Naive thymus-derived CD8-positive, alpha-beta T cell (primary cell): ENCODE measurements at regions not wholly inside any gene's neighbourhood (a gene's known extent, or its start where the extent isn't known, plus 50 kb on each side); places are given as distances from the start of the nearest gene placed in this dataset.

Experiments
- ATAC-seq, 2 donors: fragments of 150-1000 bp; cut with Tn5 transposase in 1 of 2; sonication (Bioruptor Pico), chemical (Tn5 transposase) in 1 of 2; 1 replicate in 1 of 2; 2 replicates in 1 of 2; pipeline ENCODE4 v1.10.0; 2021; ENCODE audit warnings: mild to moderate bottlenecking in 2 of 2, moderate library complexity in 2 of 2
- POLR2A ChIA-PET: fragments of 350-600 bp; sonication (Branson Sonifier 250); formaldehyde crosslinking; loops from one replicate; lab custom pipeline; 2021; ENCODE audit warnings: antibody characterized with exemption; lab: Charles Lee
- DNase-seq, 10 donors: peaks; one replicate each; pipeline versions ENCODE4 v3.0.0 to v3.0.0-alpha.2; 2020 to 2022
- H3K27ac Mint-ChIP-seq, 10 donors: one replicate each; pipeline ENCODE4 v1.8.0; 2020 to 2022; ENCODE audit warnings: mild to moderate bottlenecking in 10 of 10, mixed read lengths in 10 of 10, moderate library complexity in 4 of 10, inconsistent platforms in 1 of 10
- H3K27me3 Mint-ChIP-seq, 5 donors: one replicate each; pipeline ENCODE4 v1.8.0; 2021 to 2022; ENCODE audit warnings: mixed read lengths in 5 of 5
- H3K36me3 Mint-ChIP-seq, 3 donors: one replicate each; pipeline ENCODE4 v1.8.0; 2020 to 2022; ENCODE audit warnings: mixed read lengths in 3 of 3, mild to moderate bottlenecking in 2 of 3, inconsistent platforms in 1 of 3
- H3K4me1 Mint-ChIP-seq, 4 donors: one replicate each; pipeline ENCODE4 v1.8.0; 2021 to 2022; ENCODE audit warnings: mixed read lengths in 4 of 4
- H3K4me3 Mint-ChIP-seq, 10 donors: one replicate each; pipeline ENCODE4 v1.8.0; 2020 to 2022; ENCODE audit warnings: mild to moderate bottlenecking in 10 of 10, mixed read lengths in 10 of 10, moderate library complexity in 6 of 10, inconsistent platforms in 1 of 10
- H3K9me3 Mint-ChIP-seq, 9 donors: one replicate each; pipeline ENCODE4 v1.8.0; 2020 to 2022; ENCODE audit warnings: mixed read lengths in 9 of 9, mild to moderate bottlenecking in 3 of 9, inconsistent platforms in 1 of 9, moderate library complexity in 1 of 9

- peaks cover 0 to 5% (median 0%) of the 10 kb centered on the region in 5 donors for H3K27me3 Mint-ChIP-seq
- H3K4me1 Mint-ChIP-seq: peaks cover 0 to 5% (median 0%) of the 10 kb centered on the region in 4 donors
- POLR2A ChIA-PET: no interaction called here
- DNase-seq (no peak), ATAC-seq (no peak)
- H3K4me3 Mint-ChIP-seq: no peak overlapping the region
- H3K36me3 Mint-ChIP-seq: no peaks in the 10 kb centered on the region
- H3K27ac Mint-ChIP-seq: no peak overlapping the region
- H3K9me3 Mint-ChIP-seq: no peaks in the 10 kb centered on the region
These were observed 67.5 kb downstream of the TMX1 start for GRCh38 chr14:51307551-51307950.

GRCh38 chr14:51308866-51309265, 68.8 kb downstream of the TMX1 start:
- POLR2A ChIA-PET: no interaction called here
- Mint-ChIP-seq H3K4me3 (no peak overlapping the region), H3K4me1 (peaks cover 0 to 5% (median 0%) of the 10 kb centered on the region in 4 donors), H3K9me3 (no peaks in the 10 kb centered on the region), H3K27ac (no peak overlapping the region), H3K27me3 (peaks cover 0 to 5% (median 0%) of the 10 kb centered on the region in 5 donors), H3K36me3 (no peaks in the 10 kb centered on the region)
- no peak for ATAC-seq
- no peak for DNase-seq

GRCh38 chr14:51310505-51310944, 70.5 kb downstream of the TMX1 start:
- H3K27me3 Mint-ChIP-seq: peaks cover 0 to 5% (median 0%) of the 10 kb centered on the region in 5 donors
- H3K36me3 Mint-ChIP-seq: no peaks in the 10 kb centered on the region
- no peaks in the 10 kb centered on the region for H3K9me3 Mint-ChIP-seq
- no peak overlapping the region for H3K4me3 Mint-ChIP-seq
- DNase-seq (no peak), ATAC-seq (no peak)
- POLR2A ChIA-PET: no interaction called here
- peaks cover 0 to 5% (median 0%) of the 10 kb centered on the region in 4 donors for H3K4me1 Mint-ChIP-seq
- H3K27ac Mint-ChIP-seq: no peak overlapping the region

GRCh38 chr14:51314321-51315015, 74.4 kb downstream of the TMX1 start:
- peaks cover 0 to 3% (median 0%) of the 10 kb centered on the region in 4 donors for H3K4me1 Mint-ChIP-seq
- POLR2A ChIA-PET: no interaction called here
- H3K9me3 Mint-ChIP-seq: no peaks in the 10 kb centered on the region
- H3K4me3 Mint-ChIP-seq: no peak overlapping the region
- H3K27me3 Mint-ChIP-seq: peaks cover 0 to 5% (median 0%) of the 10 kb centered on the region in 5 donors
- no peak for ATAC-seq
- no peaks in the 10 kb centered on the region for H3K36me3 Mint-ChIP-seq
- no peak for DNase-seq
- no peak overlapping the region for H3K27ac Mint-ChIP-seq

GRCh38 chr14:51317373-51317772, 77.3 kb downstream of the TMX1 start:
- Mint-ChIP-seq H3K4me3 (no peak overlapping the region), H3K36me3 (no peaks in the 10 kb centered on the region)
- POLR2A ChIA-PET: no interaction called here

GRCh38 chr14:51318813-51319597, 79.0 kb downstream of the TMX1 start:
- Mint-ChIP-seq H3K9me3 (no peaks in the 10 kb centered on the region), H3K36me3 (no peaks in the 10 kb centered on the region), H3K27me3 (peaks cover 0 to 1% (median 0%) of the 10 kb centered on the region in 5 donors), H3K4me1 (no peaks in the 10 kb centered on the region), H3K27ac (no peak overlapping the region), H3K4me3 (no peak overlapping the region)
- no peak for ATAC-seq
- no peak for DNase-seq
- POLR2A ChIA-PET: no interaction called here

More at GRCh38 chr14:51317373-51317772, 77.3 kb downstream of the TMX1 start:
- Mint-ChIP-seq H3K4me1 (no peaks in the 10 kb centered on the region), H3K27ac (no peak overlapping the region), H3K9me3 (no peaks in the 10 kb centered on the region), H3K27me3 (peaks cover 0 to 1% (median 0%) of the 10 kb centered on the region in 5 donors)
- no peak for ATAC-seq
- DNase-seq: no peak

- POLR2A ChIA-PET: no interaction called here
These were observed 81.0 kb downstream of the TMX1 start for GRCh38 chr14:51321036-51321435.

GRCh38 chr14:51323492-51323891, 83.4 kb downstream of the TMX1 start:
- Mint-ChIP-seq H3K27me3 (peaks cover 12 to 23% (median 17%) of the 10 kb centered on the region in 5 donors), H3K4me3 (no peak overlapping the region), H3K9me3 (no peaks in the 10 kb centered on the region), H3K27ac (no peak overlapping the region), H3K4me1 (peaks cover 0 to 6% (median 2%) of the 10 kb centered on the region in 4 donors), H3K36me3 (no peaks in the 10 kb centered on the region)
- no peak for ATAC-seq
- POLR2A ChIA-PET: no interaction called here
- DNase-seq: no peak

More at GRCh38 chr14:51321036-51321435, 81.0 kb downstream of the TMX1 start:
- Mint-ChIP-seq H3K4me3 (no peak overlapping the region), H3K36me3 (no peaks in the 10 kb centered on the region), H3K9me3 (no peaks in the 10 kb centered on the region), H3K27ac (no peak overlapping the region), H3K4me1 (no peaks in the 10 kb centered on the region), H3K27me3 (peaks cover 0 to 12% (median 5%) of the 10 kb centered on the region in 5 donors)
- ATAC-seq (no peak), DNase-seq (no peak)

GRCh38 chr14:51327376-51327775, 87.3 kb downstream of the TMX1 start:
- ATAC-seq (no peak), DNase-seq (no peak)
- H3K4me1 Mint-ChIP-seq: peaks cover 0 to 7% (median 2%) of the 10 kb centered on the region in 4 donors
- H3K27me3 Mint-ChIP-seq: peaks cover 15 to 38% (median 27%) of the 10 kb centered on the region in 5 donors
- POLR2A ChIA-PET: no interaction called here
- no peak overlapping the region for H3K27ac Mint-ChIP-seq
- H3K4me3 Mint-ChIP-seq: no peak overlapping the region
- H3K36me3 Mint-ChIP-seq: no peaks in the 10 kb centered on the region
- no peaks in the 10 kb centered on the region for H3K9me3 Mint-ChIP-seq

- ATAC-seq (no peak), DNase-seq (no peak)
- H3K27ac Mint-ChIP-seq: peak overlapping the region in 1 of 10 donors; percentile 57
- peaks cover 17 to 44% (median 33%) of the 10 kb centered on the region in 5 donors for H3K27me3 Mint-ChIP-seq
- no peak overlapping the region for H3K4me3 Mint-ChIP-seq
- POLR2A ChIA-PET: no interaction called here
- H3K4me1 Mint-ChIP-seq: peaks cover 0 to 7% (median 2%) of the 10 kb centered on the region in 4 donors
- H3K36me3 Mint-ChIP-seq: no peaks in the 10 kb centered on the region
- H3K9me3 Mint-ChIP-seq: no peaks in the 10 kb centered on the region
These were observed 88.2 kb downstream of the TMX1 start for GRCh38 chr14:51328064-51328771.

GRCh38 chr14:51328772-51329353, 88.8 kb downstream of the TMX1 start:
- Mint-ChIP-seq H3K27me3 (peaks cover 17 to 46% (median 36%) of the 10 kb centered on the region in 5 donors), H3K4me3 (no peak overlapping the region)
- POLR2A ChIA-PET: interaction anchor here (0.7 kb wide), 1 partner anchor 423 kb away, joined by 4 read pairs; no protein-coding TSS in a partner anchor

More at GRCh38 chr14:51328772-51329353, 88.8 kb downstream of the TMX1 start:
- ATAC-seq: no peak
- peaks cover 0 to 7% (median 2%) of the 10 kb centered on the region in 4 donors for H3K4me1 Mint-ChIP-seq
- no peak overlapping the region for H3K27ac Mint-ChIP-seq
- H3K9me3 Mint-ChIP-seq: no peaks in the 10 kb centered on the region
- no peaks in the 10 kb centered on the region for H3K36me3 Mint-ChIP-seq
- DNase-seq: no peak
